K562 (cell line): ENCODE measurements at regions not wholly inside any gene's neighbourhood (a gene's known extent, or its start where the extent isn't known, plus 50 kb on each side); places are given as distances from the start of the nearest gene placed in this dataset.

Experiments
- ATAC-seq: fragments of 200-7000 bp; cut with Tn5 transposase; 3 replicates; pipeline ENCODE4 v1.9.1; 2020; ENCODE audit warnings: moderate library complexity
- BruUV-seq: library from RNA; stranded (reverse); fragments of 400-500 nt; replicated peaks from 2 replicates; lab custom pipeline; 2021; lab: Mats Ljungman, UMichigan
- CTCF ChIA-PET: fragments of 300-600 bp; formaldehyde crosslinking; extraction: SDS; loops from one replicate; lab custom pipeline; 2021; ENCODE audit warnings: low intra/inter-chr PET ratio; lab: Yijun Ruan, JAX
- POLR2A ChIA-PET: fragments of 300-600, 350-650 bp; sonication (Branson Sonifier 250); formaldehyde crosslinking; extraction: SDS; loops from one replicate; lab custom pipeline; 2021; ENCODE audit warnings: antibody characterized with exemption, inconsistent platforms; lab: Yijun Ruan, JAX
- DNase-seq, 4 experiments: peaks; one replicate each; pipeline versions ENCODE4 v3.0.0 to v3.0.0-alpha.2; 2011 to 2018; ENCODE audit warnings: low spot score in 3 of 4, mixed read lengths in 3 of 4; ENCODE audit errors: extremely low read depth in 1 of 4
- FAIRE-seq: peaks from 2 replicates; lab custom pipeline; 2011; peaks lifted over from hg19 to GRCh38; lab: Jason Lieb, UNC
- H2AFZ ChIP-seq: 2 replicates; pipeline ENCODE4 v1.6.0; 2011; ENCODE audit warnings: low read depth, low read length, control low read depth, inconsistent platforms
- H3K27ac ChIP-seq: fragments of 200-600 bp; 3 replicates; pipeline ENCODE4 v1.8.0; 2011; ENCODE audit warnings: low read depth, mild to moderate bottlenecking, control low read depth, inconsistent platforms, low read length, moderate library complexity, mixed read lengths; ENCODE audit errors: extremely low read depth
- H3K27me3 ChIP-seq, 2 experiments: fragments of 300-600 bp in 1 of 2; 2 replicates in 1 of 2; 3 replicates in 1 of 2; pipeline versions ENCODE4 v1.6.0 to v1.8.0; 2011; ENCODE audit warnings: inconsistent platforms in 2 of 2, low read length in 2 of 2, mild to moderate bottlenecking in 1 of 2, mixed read lengths in 1 of 2, moderate library complexity in 1 of 2; ENCODE audit not compliant: control insufficient read depth in 2 of 2, insufficient read depth in 2 of 2
- H3K36me3 ChIP-seq: fragments of 300-600 bp; 3 replicates; pipeline ENCODE4 v1.8.0; 2011; ENCODE audit warnings: mild to moderate bottlenecking, low read length, inconsistent platforms; ENCODE audit not compliant: control insufficient read depth, insufficient read depth
- H3K4me1 ChIP-seq, 2 experiments: fragments of 200-600 bp in 1 of 2; replicated peaks in 1 of 2; 2 replicates in 1 of 2; 3 replicates in 1 of 2; pipeline versions ENCODE4 v1.5.1 to v1.8.0; 2011; ENCODE audit warnings: inconsistent platforms in 2 of 2, low read length in 2 of 2, mild to moderate bottlenecking in 1 of 2, mixed read lengths in 1 of 2, moderate library complexity in 1 of 2; ENCODE audit not compliant: control insufficient read depth in 2 of 2, insufficient read depth in 2 of 2
- H3K4me2 ChIP-seq: 2 replicates; pipeline ENCODE4 v1.6.1; 2011; ENCODE audit warnings: low read length, control low read depth, inconsistent platforms, mixed read lengths; ENCODE audit not compliant: insufficient read depth
- H3K4me3 ChIP-seq: fragments of 200-600 bp; sonication (generic), shearing (Covaris generic); 2 replicates; pipeline ENCODE4 v1.5.1; 2016; ENCODE audit warnings: control low read depth, inconsistent platforms
- H3K79me2 ChIP-seq: fragments of 200-600 bp; 3 replicates; pipeline ENCODE4 v1.8.0; 2011; ENCODE audit warnings: low read length, inconsistent platforms; ENCODE audit not compliant: control insufficient read depth, insufficient read depth
- H3K9ac ChIP-seq, 2 experiments: 2 replicates each; pipeline versions ENCODE4 v1.6.0 to v1.6.1; 2011; ENCODE audit warnings: low read depth in 2 of 2, low read length in 2 of 2, control low read depth in 1 of 2, inconsistent platforms in 1 of 2, mild to moderate bottlenecking in 1 of 2, mixed read lengths in 1 of 2; ENCODE audit not compliant: insufficient read depth in 1 of 2
- H3K9me1 ChIP-seq: one replicate; pipeline ENCODE4 v1.6.0; 2011; ENCODE audit warnings: inconsistent platforms, mild to moderate bottlenecking, low read length, moderate library complexity; ENCODE audit not compliant: control insufficient read depth, insufficient read depth
- H3K9me3 ChIP-seq: replicated peaks from 2 replicates; pipeline ENCODE4 v1.5.1; 2011; ENCODE audit warnings: low read depth, low read length, inconsistent platforms; ENCODE audit not compliant: control insufficient read depth, insufficient read depth
- H4K20me1 ChIP-seq: replicated peaks from 2 replicates; pipeline ENCODE4 v1.6.1; 2011; ENCODE audit warnings: low read length, inconsistent platforms, mixed read lengths; ENCODE audit not compliant: control insufficient read depth, insufficient read depth
- DMBX1 ChIP-seq: fragments of 250-450 bp; sonication (Bioruptor Pico); IDR thresholded peaks from 2 replicates; pipeline ENCODE4 v1.8.0; 2022; ENCODE audit warnings: inconsistent platforms, mild to moderate bottlenecking, moderate library complexity, borderline replicate concordance
- ELF1 ChIP-seq: fragments of 200-800 bp; sonication (Bioruptor generic); IDR thresholded peaks from 2 replicates; pipeline ENCODE4 v1.6.1; 2016; ENCODE audit warnings: missing genetic modification characterization, missing compliant biosample characterization
- GABPB1 ChIP-seq: sonication (generic); formaldehyde crosslinking; IDR thresholded peaks from 2 replicates; pipeline ENCODE4 v1.8.0; 2022; ENCODE audit warnings: mild to moderate bottlenecking, missing genetic modification reagents
- HDAC1 ChIP-seq, 2 experiments: fragments of 450-650 bp; IDR thresholded peaks; 2 replicates each; pipeline ENCODE4 v1.6.1; 2016 to 2017; ENCODE audit warnings: inconsistent platforms in 1 of 2, mild to moderate bottlenecking in 1 of 2, moderate library complexity in 1 of 2
- ILF3 ChIP-seq: fragments of 450-650 bp; IDR thresholded peaks from 2 replicates; pipeline ENCODE4 v1.6.1; 2018; ENCODE audit warnings: antibody characterized with exemption, mild to moderate bottlenecking, moderate library complexity, borderline replicate concordance
- KAT7 ChIP-seq: sonication (generic); formaldehyde crosslinking; IDR thresholded peaks from 2 replicates; pipeline ENCODE4 v1.8.0; 2022; ENCODE audit warnings: missing genetic modification reagents, mild to moderate bottlenecking, borderline replicate concordance
- KLF1 ChIP-seq: fragments of 450-650 bp; IDR thresholded peaks from 2 replicates; pipeline ENCODE4 v1.6.1; 2016; ENCODE audit warnings: missing genetic modification characterization, missing compliant biosample characterization
- MEF2D ChIP-seq: conservative IDR thresholded peaks from 2 replicates; pipeline ENCODE4 v1.6.1; 2016; ENCODE audit warnings: low read depth, missing genetic modification characterization, missing compliant biosample characterization
- PHF8 ChIP-seq: fragments of 200-600 bp; sonication (generic); IDR thresholded peaks from 2 replicates; pipeline ENCODE4 v1.6.1; 2012; ENCODE audit warnings: mixed run types, mild to moderate bottlenecking, inconsistent platforms, low read length, moderate library complexity, borderline replicate concordance
- TFAM ChIP-seq: fragments of 250-450 bp; sonication (Bioruptor Pico); conservative IDR thresholded peaks from 2 replicates; pipeline ENCODE4 v1.5.0; 2021; ENCODE audit warnings: mild to moderate bottlenecking, moderate library complexity
- TFE3 ChIP-seq: fragments of 450-650 bp; formaldehyde crosslinking; IDR thresholded peaks from 2 replicates; pipeline ENCODE4 v1.4.0; 2020; ENCODE audit warnings: mild to moderate bottlenecking, mixed read lengths
- THRAP3 ChIP-seq: fragments of 450-650 bp; IDR thresholded peaks from 2 replicates; pipeline ENCODE4 v1.6.1; 2016; ENCODE audit warnings: mild to moderate bottlenecking, inconsistent platforms, borderline replicate concordance
- ZNF124 ChIP-seq: sonication (generic); formaldehyde crosslinking; IDR thresholded peaks from 2 replicates; pipeline ENCODE4 v1.8.1; 2022; ENCODE audit warnings: missing genetic modification reagents
- ZNF561 ChIP-seq: fragments of 450-650 bp; formaldehyde crosslinking; conservative IDR thresholded peaks from 2 replicates; pipeline ENCODE4 v1.4.0; 2020; ENCODE audit warnings: mild to moderate bottlenecking, moderate library complexity
- ZNF586 ChIP-seq: fragments of 450-650 bp; formaldehyde crosslinking; conservative IDR thresholded peaks from 2 replicates; pipeline ENCODE4 v1.4.0; 2020; ENCODE audit warnings: mild to moderate bottlenecking, moderate library complexity
- in situ Hi-C: fragments of 300-500 bp; cut with MboI; formaldehyde crosslinking; loops from 4 replicates; pipeline ENCODE4 v1.15.0; 2018; ENCODE audit warnings: inconsistent platforms, mixed read lengths
- intact Hi-C: fragments of 100-400 bp; cut with micrococcal nuclease; formaldehyde crosslinking; loops from 2 replicates; pipeline ENCODE4 v1.14.2; 2022

- H3K27ac ChIP-seq, result no peak overlapping the region
- H3K4me2 ChIP-seq, result no peak overlapping the region
- H2AFZ ChIP-seq, result no peak overlapping the region
- BruUV-seq, result no TSS peak
- no peaks in the 10 kb centered on the region for H3K79me2 ChIP-seq
- H3K36me3 ChIP-seq, result no peaks in the 10 kb centered on the region
- H3K4me3 ChIP-seq, result no peak overlapping the region
- DNase-seq (no peak), ATAC-seq (no peak), FAIRE-seq (no peak)
- no peak overlapping the region for H3K9ac ChIP-seq
- CTCF ChIA-PET, result no interaction called here
- H3K9me3 ChIP-seq, result no peaks in the 10 kb centered on the region; the same call in 1 of the 2 replicates
- no peaks in the 10 kb centered on the region for H3K4me1 ChIP-seq
- H3K9me1 ChIP-seq, result no peaks in the 10 kb centered on the region
- H3K27me3 ChIP-seq, result no peaks in the 10 kb centered on the region
- TF ChIP-seq THRAP3 (no peak), TFAM (CRISPR knock-in tag) (no peak), PHF8 (no peak), MEF2D (tag) (no peak), ZNF561 (no peak), ELF1 (tag) (no peak), KLF1 (no peak), ILF3 (no peak), KAT7 (CRISPR knock-in tag) (no peak), ZNF124 (CRISPR knock-in tag) (no peak), HDAC1 (IDR thresholded peaks at IDR 0.05) (no peak), ZNF586 (no peak), TFE3 (CRISPR knock-in tag) (no peak), DMBX1 (CRISPR knock-in tag) (no peak), GABPB1 (CRISPR knock-in tag) (no peak)
- H4K20me1 ChIP-seq, result no peaks in the 10 kb centered on the region
- POLR2A ChIA-PET, result no interaction called here
- intact Hi-C loops, result no loop called here
- in situ Hi-C loops, result loop anchor here (25.0 kb wide), 1 partner anchor 816 kb away; no protein-coding TSS in a partner anchor
Observed at GRCh38 chr2:147096671-147097070, 748.2 kb upstream of the ACVR2A start.
